NK-92 treated with Interleukin-12 subunit alpha and Interleukin-12 subunit beta, amount 100 ng/mL, for 24 hours (cell line): ENCODE measurements at regions not wholly inside any gene's neighbourhood (a gene's known extent, or its start where the extent isn't known, plus 50 kb on each side); places are given as distances from the start of the nearest gene placed in this dataset.
"Not testable (repeated sequence)": the region's sequence is repeated elsewhere in the genome, so short reads cannot be mapped to it uniquely, and the experiment has no call there.

Source experiments
- DNase-seq: peaks from one replicate; lab custom pipeline; 2025; lab: John Stamatoyannopoulos, UW

DNA sequence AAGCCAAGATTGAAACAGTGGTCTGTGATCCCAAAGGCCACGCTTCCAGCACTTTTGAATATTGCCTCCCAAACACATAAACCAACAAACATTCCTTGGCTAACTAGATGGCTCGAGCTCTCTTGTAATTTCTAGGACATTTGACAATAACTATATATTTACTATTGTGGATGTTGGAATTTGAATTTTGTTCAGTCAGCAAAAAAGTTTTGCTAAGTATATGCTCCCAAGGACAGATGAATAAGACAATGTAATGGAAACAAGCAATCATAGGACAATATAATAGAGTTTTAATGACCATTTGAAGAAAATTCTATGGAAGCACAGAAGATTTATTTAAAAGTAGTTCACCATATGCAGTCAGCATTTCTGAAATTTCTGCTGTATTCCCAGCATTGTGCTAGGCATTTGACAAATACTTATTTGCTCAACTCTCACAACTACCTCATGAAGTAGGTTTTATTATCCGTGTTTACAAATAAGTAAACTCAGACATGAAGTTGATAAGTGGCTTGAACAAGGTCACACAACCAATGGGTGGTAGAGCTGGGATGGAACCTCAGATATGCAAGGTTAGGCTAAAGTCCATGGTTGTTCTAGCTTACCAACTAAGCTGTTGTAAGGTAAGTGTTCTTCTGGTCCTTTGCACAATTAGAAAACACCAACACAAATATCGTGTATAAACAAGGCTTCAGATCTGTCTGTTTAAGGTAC is 205.1 kb downstream of the NUFIP1 start:
- DNase-seq: no peak

DNA sequence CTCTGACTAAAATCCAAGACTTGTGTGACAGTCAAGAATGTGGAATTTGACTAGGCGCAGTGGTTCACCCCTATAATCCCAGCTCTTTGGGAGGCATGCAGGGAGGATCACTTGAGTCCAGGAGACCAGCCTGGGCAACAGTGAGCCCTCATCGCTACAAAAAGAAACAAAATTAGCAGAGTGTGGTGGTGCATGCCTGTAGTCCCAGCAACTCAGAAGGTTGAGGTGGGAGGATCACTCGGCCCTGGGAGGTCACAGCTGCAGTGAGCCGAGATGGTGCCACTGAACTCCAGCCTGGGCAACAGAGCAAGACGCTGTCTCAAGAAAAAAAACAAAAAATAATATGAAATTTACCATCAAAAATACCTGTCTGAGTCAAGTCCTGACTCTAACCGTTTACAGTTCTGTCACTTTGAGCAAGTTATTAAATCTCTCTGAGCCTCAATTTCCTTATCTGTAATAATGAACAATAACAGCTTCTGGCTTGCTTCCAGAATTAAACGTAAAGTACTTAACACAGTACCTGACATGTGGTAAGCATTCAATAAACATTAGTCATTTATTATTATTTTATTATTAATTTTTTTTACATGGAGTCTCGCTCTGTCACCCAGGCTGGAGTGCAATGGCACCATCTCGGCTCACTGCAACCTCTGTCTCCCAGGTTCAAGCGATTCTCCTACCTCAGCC is 204.6 kb upstream of the TSC22D1 start:
- no peak for DNase-seq

GRCh38 chr13:44778761-44779484 is 202.8 kb upstream of the TSC22D1 start:
- DNase-seq: no peak

DNA sequence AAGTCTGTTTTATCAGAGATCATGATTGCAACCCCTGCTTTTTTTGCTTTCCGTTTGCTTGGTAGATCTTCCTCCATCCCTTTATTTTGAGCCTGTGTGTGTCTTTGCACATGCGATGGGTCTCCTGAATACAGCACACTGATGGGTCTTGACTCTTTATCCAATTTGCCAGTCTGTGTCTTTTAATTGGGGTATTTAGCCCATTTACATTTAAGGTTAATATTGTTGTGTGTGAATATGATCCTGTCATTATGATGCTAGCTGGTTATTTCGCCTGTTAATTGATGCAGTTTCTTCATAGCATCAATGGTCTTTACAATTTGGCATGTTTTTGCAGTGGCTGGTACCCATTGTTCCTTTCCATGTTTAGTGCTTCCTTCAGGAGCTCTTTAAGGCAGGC is 199.2 kb upstream of the TSC22D1 start:
- DNase-seq: not testable (repeated sequence)

DNA sequence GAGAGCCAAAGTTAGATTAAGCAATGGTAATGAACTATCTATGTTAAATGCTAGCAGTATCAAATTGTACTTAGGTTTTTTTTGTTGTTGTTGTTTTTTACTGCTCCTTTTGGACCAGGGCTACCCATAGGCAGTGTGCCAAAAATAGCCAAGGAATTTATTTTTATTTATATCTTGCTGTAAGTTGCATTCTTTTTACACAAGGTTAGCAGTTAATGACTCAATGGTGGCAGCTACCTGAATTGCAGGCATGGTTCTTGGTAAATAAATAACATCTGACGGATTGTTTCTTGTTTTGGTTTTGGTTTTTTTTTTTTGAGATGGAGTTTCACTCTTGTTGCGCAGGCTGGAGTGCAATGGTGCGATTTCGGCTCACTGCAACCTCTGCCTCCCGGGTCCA is 194.8 kb upstream of the TSC22D1 start:
- no peak for DNase-seq

GRCh38 chr13:44769686-44770085 is 193.6 kb upstream of the TSC22D1 start:
- DNase-seq: no peak

- DNase-seq: no peak
Measured at GRCh38 chr13:44768775-44769581, 192.8 kb upstream of the TSC22D1 start.

DNA sequence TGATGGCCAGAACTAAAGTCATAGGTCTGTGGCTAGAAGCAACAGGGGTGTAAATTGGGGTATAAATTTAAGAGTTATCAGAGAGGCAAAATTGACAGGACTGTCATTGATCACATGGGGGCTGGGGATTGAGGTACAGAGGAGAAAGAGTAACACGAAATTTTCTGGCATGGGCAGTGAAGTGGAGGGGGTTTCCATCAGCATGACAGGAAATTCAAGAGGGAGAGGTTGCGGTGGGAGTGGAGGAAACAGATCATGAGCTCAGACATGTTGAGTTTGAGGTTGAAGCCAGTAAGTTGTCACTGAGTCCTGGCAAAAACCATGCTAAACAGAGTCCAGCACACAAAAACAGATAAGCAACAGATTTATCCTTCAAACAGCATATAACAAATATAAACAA is 192.1 kb upstream of the TSC22D1 start:
- DNase-seq: no peak

GRCh38 chr13:44765001-44765471 is 188.9 kb upstream of the TSC22D1 start:
- no peak for DNase-seq

- no peak for DNase-seq
Measured at GRCh38 chr13:44764302-44764692, 188.2 kb upstream of the TSC22D1 start.

- DNase-seq: no peak
Measured at GRCh38 chr13:44763615-44764301, 187.6 kb upstream of the TSC22D1 start.

DNA sequence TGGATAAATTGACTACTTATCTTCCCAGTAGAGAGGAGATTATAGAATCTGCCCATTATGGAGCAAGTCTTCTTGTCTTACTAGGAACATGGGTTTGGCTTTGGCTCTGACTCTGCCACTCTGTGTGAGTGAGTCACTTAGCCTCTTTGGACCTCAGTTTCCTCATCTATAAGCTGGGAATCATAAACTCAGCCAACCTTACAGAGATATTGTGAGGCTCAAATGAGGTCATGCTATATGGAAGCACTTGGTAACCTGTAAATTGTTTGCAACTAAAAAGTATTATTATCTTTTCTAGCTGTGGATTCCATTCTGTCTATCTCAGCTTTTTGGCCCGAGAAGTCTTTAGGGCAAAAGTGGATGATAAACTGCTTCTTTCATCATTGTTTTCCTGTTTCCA is 186.8 kb upstream of the TSC22D1 start:
- no peak for DNase-seq

DNA sequence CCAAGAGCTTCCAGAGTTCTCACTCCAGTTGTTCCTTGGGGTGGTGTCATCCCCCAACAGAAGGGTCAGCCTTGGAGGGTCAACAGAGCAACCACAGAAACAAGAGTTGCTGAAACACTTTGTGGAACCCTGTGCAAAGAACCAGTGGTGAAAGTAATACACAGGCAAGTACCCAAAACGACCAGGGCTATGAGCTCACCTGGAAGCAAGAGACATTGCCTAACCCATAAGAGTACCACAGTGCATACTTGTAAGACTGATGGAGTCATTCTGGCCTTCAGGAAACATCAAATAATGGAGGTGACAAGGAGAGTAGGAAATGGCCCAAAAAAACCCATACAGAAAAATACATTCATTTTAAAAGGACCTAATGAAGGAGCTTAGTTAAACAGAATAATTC is 184.3 kb upstream of the TSC22D1 start:
- DNase-seq: no peak

- no peak for DNase-seq
Measured at GRCh38 chr13:44759384-44760360, 183.5 kb upstream of the TSC22D1 start.

GRCh38 chr13:44758630-44759383 is 182.7 kb upstream of the TSC22D1 start:
- DNase-seq: no peak

GRCh38 chr13:44757671-44758070 is 181.5 kb upstream of the TSC22D1 start:
- no peak for DNase-seq

DNA sequence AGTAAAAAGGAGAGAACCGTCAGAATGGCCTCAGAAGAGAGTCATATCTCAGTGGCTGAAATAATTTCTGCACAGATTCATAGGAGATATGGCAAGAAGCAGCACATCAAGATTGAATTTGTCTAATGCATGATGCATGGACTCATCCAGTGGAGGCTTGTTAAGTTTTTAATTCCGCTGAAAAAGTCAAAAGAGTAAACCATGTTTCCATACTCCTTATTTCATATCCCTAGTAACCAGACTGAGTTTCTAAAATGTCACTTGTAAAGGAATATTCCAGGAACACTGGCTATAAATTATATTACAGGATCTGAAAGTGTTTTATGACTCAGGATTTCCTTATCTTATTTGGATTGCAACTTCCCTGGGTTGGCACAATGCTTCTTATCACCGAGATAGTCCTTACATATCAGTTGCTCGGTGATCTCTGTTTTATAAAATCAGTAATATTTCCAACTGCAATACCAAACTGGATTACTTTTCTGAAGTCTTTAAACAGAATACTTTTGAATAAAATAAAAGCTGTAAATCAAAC is 180.2 kb upstream of the TSC22D1 start:
- DNase-seq: no peak

GRCh38 chr13:44755872-44756271 is 179.7 kb upstream of the TSC22D1 start:
- DNase-seq: no peak

- DNase-seq: no peak
Measured at GRCh38 chr13:44752164-44752563, 176.0 kb upstream of the TSC22D1 start.
